ENCODE measurements at regions not wholly inside any gene's neighbourhood (a gene's known extent, or its start where the extent isn't known, plus 50 kb on each side); places are given as distances from the start of the nearest gene placed in this dataset.
"Not testable (repeated sequence)": the region's sequence is repeated elsewhere in the genome, so short reads cannot be mapped to it uniquely, and the experiment has no call there.

- WGBS, 2 donors = 88% methylated on average over 6 of the region's 6 CpGs
- no peak overlapping the region for H3K27ac ChIP-seq
- no peaks in the 10 kb centered on the region for H3K4me1 ChIP-seq
- no peaks in the 10 kb centered on the region for H3K36me3 ChIP-seq (ENCODE audit: low read depth, missing control alignments)
- no peak overlapping the region for H3K4me3 ChIP-seq
- H3K9me3 ChIP-seq = no peaks in the 10 kb centered on the region
- TF ChIP-seq CTCF (IDR thresholded peaks at IDR 0.05) (no peak), POLR2A (IDR thresholded peaks at IDR 0.05) (no peak)
- intact Hi-C loops (cut with DNase I; ENCODE audit: low total_unique reads) = no loop called here
- H3K27me3 ChIP-seq = no peaks in the 10 kb centered on the region
- DNase-seq = no peak
Measured at GRCh38 chr7:149605696-149606095, 108.1 kb upstream of the ZNF746 start.

GRCh38 chr7:149604521-149604920, 106.9 kb upstream of the ZNF746 start:
- no peak overlapping the region for H3K4me3 ChIP-seq
- no peaks in the 10 kb centered on the region for H3K4me1 ChIP-seq
- H3K27me3 ChIP-seq = no peaks in the 10 kb centered on the region
- WGBS, 2 donors = 87 to 92% methylated on average over 4 of the region's 4 CpGs
- TF ChIP-seq CTCF (IDR thresholded peaks at IDR 0.05) (no peak), POLR2A (IDR thresholded peaks at IDR 0.05) (no peak)
- H3K9me3 ChIP-seq = no peaks in the 10 kb centered on the region
- H3K27ac ChIP-seq = no peak overlapping the region
- DNase-seq = no peak
- intact Hi-C loops (cut with DNase I; ENCODE audit: low total_unique reads) = no loop called here
- H3K36me3 ChIP-seq (ENCODE audit: low read depth, missing control alignments) = no peaks in the 10 kb centered on the region

- H3K36me3 ChIP-seq (ENCODE audit: low read depth, missing control alignments); H3K9me3 ChIP-seq; H3K27me3 ChIP-seq; H3K27ac ChIP-seq; DNase-seq; intact Hi-C loops (cut with DNase I; ENCODE audit: low total_unique reads); H3K4me1 ChIP-seq; H3K4me3 ChIP-seq: not testable (repeated sequence)
- WGBS, 2 donors = 84 to 92% methylated on average over 21 of the region's 21 CpGs
Measured at GRCh38 chr7:149600669-149601330, 103.2 kb upstream of the ZNF746 start.

GRCh38 chr7:149599636-149600206, 102.1 kb upstream of the ZNF746 start:
- Histone ChIP-seq H3K27me3 (no peaks in the 10 kb centered on the region), H3K4me3 (no peak overlapping the region), H3K27ac (no peak overlapping the region), H3K4me1 (no peaks in the 10 kb centered on the region), H3K9me3 (no peaks in the 10 kb centered on the region), H3K36me3 (ENCODE audit: low read depth, missing control alignments) (no peaks in the 10 kb centered on the region)
- no peak for DNase-seq
- no peak for TF ChIP-seq CTCF (IDR thresholded peaks at IDR 0.05)
- no peak for TF ChIP-seq POLR2A (IDR thresholded peaks at IDR 0.05)
- intact Hi-C loops (cut with DNase I; ENCODE audit: low total_unique reads) = no loop called here
- WGBS, 2 donors = 90 to 93% methylated on average over 7 of the region's 7 CpGs

GRCh38 chr7:149598721-149599308, 101.2 kb upstream of the ZNF746 start:
- H3K27ac ChIP-seq = no peak overlapping the region

GRCh38 chr7:149597789-149598188, 100.2 kb upstream of the ZNF746 start:
- intact Hi-C loops (cut with DNase I; ENCODE audit: low total_unique reads); H3K27ac ChIP-seq; H3K9me3 ChIP-seq; DNase-seq; H3K27me3 ChIP-seq; H3K4me1 ChIP-seq; H3K4me3 ChIP-seq; H3K36me3 ChIP-seq (ENCODE audit: low read depth, missing control alignments): not testable (repeated sequence)
- 95% methylated on average over 2 of the region's 2 CpGs for WGBS, 2 donors

More at GRCh38 chr7:149598721-149599308, 101.2 kb upstream of the ZNF746 start:
- no peak for DNase-seq
- H3K36me3 ChIP-seq (ENCODE audit: low read depth, missing control alignments) = no peaks in the 10 kb centered on the region
- H3K4me1 ChIP-seq = no peaks in the 10 kb centered on the region
- H3K4me3 ChIP-seq = no peak overlapping the region
- WGBS, 2 donors = 95 to 100% methylated on average over 1 of the region's 1 CpG
- no peaks in the 10 kb centered on the region for H3K27me3 ChIP-seq
- TF ChIP-seq POLR2A (IDR thresholded peaks at IDR 0.05) (no peak), CTCF (IDR thresholded peaks at IDR 0.05) (no peak)
- H3K9me3 ChIP-seq = no peaks in the 10 kb centered on the region
- intact Hi-C loops (cut with DNase I; ENCODE audit: low total_unique reads) = no loop called here

Data from testis (tissue), 2 donors.